HepG2 (cell line): ENCODE measurements at regions not wholly inside any gene's neighbourhood (a gene's known extent, or its start where the extent isn't known, plus 50 kb on each side); places are given as distances from the start of the nearest gene placed in this dataset.

Experiments used
- ATAC-seq: fragments of 200-7000 bp; cut with Tn5 transposase; 3 replicates; pipeline ENCODE4 v1.9.1; 2020; ENCODE audit warnings: mild to moderate bottlenecking, moderate library complexity
- BruUV-seq: library from RNA; stranded (reverse); fragments of 400-500 nt; replicated peaks from 2 replicates; lab custom pipeline; 2021; lab: Mats Ljungman, UMichigan
- CTCF ChIA-PET: fragments of 300-600 bp; formaldehyde crosslinking; extraction: SDS; loops from one replicate; lab custom pipeline; 2021; ENCODE audit warnings: low total read pairs, inconsistent platforms, low intra/inter-chr PET ratio; lab: Yijun Ruan, JAX
- POLR2A ChIA-PET: fragments of 350-600 bp; sonication (Branson Sonifier 250); formaldehyde crosslinking; loops from one replicate; lab custom pipeline; 2020; ENCODE audit warnings: antibody characterized with exemption, inconsistent platforms; lab: Yijun Ruan, JAX
- DNase-seq: peaks from one replicate; pipeline ENCODE4 v3.0.0-alpha.2; 2015; ENCODE audit warnings: low spot score
- FAIRE-seq: peaks from 3 replicates; lab custom pipeline; 2011; peaks lifted over from hg19 to GRCh38; lab: Jason Lieb, UNC
- H2AFZ ChIP-seq: one replicate; pipeline ENCODE4 v1.6.1; 2011; ENCODE audit warnings: low read length, inconsistent platforms
- H3K27ac ChIP-seq: fragments of 300-600 bp; 3 replicates; pipeline ENCODE4 v1.8.0; 2011; ENCODE audit warnings: mixed run types, mild to moderate bottlenecking, mixed read lengths, low read length, inconsistent platforms; ENCODE audit not compliant: insufficient read depth; ENCODE audit errors: extremely low read length
- H3K27me3 ChIP-seq, 2 experiments: fragments of 200-600 bp in 1 of 2; 2 replicates in 1 of 2; 3 replicates in 1 of 2; pipeline versions ENCODE4 v1.6.0 to v1.8.0; 2011; ENCODE audit warnings: low read length in 2 of 2, mild to moderate bottlenecking in 2 of 2, moderate library complexity in 2 of 2, inconsistent platforms in 1 of 2; ENCODE audit not compliant: insufficient read depth in 2 of 2, control insufficient read depth in 1 of 2
- H3K36me3 ChIP-seq, 2 experiments: fragments of 200-600 bp in 1 of 2; replicated peaks in 1 of 2; 2 replicates in 1 of 2; 3 replicates in 1 of 2; pipeline versions ENCODE4 v1.5.1 to v1.8.0; 2011; ENCODE audit warnings: low read length in 2 of 2, inconsistent platforms in 1 of 2; ENCODE audit not compliant: insufficient read depth in 2 of 2, control insufficient read depth in 1 of 2
- H3K4me1 ChIP-seq: 2 replicates; pipeline ENCODE4 v1.5.1; 2012; ENCODE audit warnings: low read length, inconsistent platforms; ENCODE audit not compliant: insufficient read depth
- H3K4me2 ChIP-seq: 2 replicates; pipeline ENCODE4 v1.6.0; 2011; ENCODE audit warnings: low read depth, low read length, inconsistent platforms
- H3K4me3 ChIP-seq, 3 experiments: fragments of 200-600 bp in 1 of 3; sonication (generic), shearing (Covaris generic) in 1 of 3; replicated peaks in 1 of 3; 2 replicates each; pipeline ENCODE4 v1.5.1; 2011 to 2016; ENCODE audit warnings: low read length in 3 of 3, inconsistent platforms in 2 of 3, low read depth in 2 of 3, mild to moderate bottlenecking in 2 of 3, control low read depth in 1 of 3, mixed read lengths in 1 of 3; ENCODE audit not compliant: insufficient read depth in 1 of 3
- H3K79me2 ChIP-seq: one replicate; pipeline ENCODE4 v1.6.1; 2011; ENCODE audit warnings: low read length, inconsistent platforms; ENCODE audit not compliant: insufficient read depth
- H3K9ac ChIP-seq: 2 replicates; pipeline ENCODE4 v1.6.0; 2011; ENCODE audit warnings: mild to moderate bottlenecking, low read depth, low read length, inconsistent platforms; ENCODE audit not compliant: insufficient read depth
- H3K9me3 ChIP-seq: 2 replicates; pipeline ENCODE4 v1.5.1; 2012; ENCODE audit warnings: mild to moderate bottlenecking, low read length
- H4K20me1 ChIP-seq: 2 replicates; pipeline ENCODE4 v1.6.0; 2011; ENCODE audit warnings: inconsistent platforms, mild to moderate bottlenecking, low read length, moderate library complexity; ENCODE audit not compliant: insufficient read depth
- BCL6 ChIP-seq: IDR thresholded peaks from 2 replicates; pipeline ENCODE4 v1.6.1; 2016; ENCODE audit warnings: missing genetic modification reagents, missing compliant biosample characterization
- CENPBD1 ChIP-seq: sonication (generic); formaldehyde crosslinking; IDR thresholded peaks from 2 replicates; pipeline ENCODE4 v1.8.0; 2022; ENCODE audit warnings: missing genetic modification reagents, low read depth, mild to moderate bottlenecking, borderline replicate concordance
- EED ChIP-seq: sonication (generic); formaldehyde crosslinking; IDR thresholded peaks from 2 replicates; pipeline ENCODE4 v1.5.0; 2020; ENCODE audit warnings: mild to moderate bottlenecking, missing genetic modification reagents
- ETV5 ChIP-seq: IDR thresholded peaks from 2 replicates; pipeline ENCODE4 v1.6.1; 2018; ENCODE audit warnings: missing biosample characterization, missing genetic modification reagents, inconsistent platforms, borderline replicate concordance
- GATA4 ChIP-seq: sonication (generic); IDR thresholded peaks from 2 replicates; pipeline ENCODE4 v1.6.1; 2016; ENCODE audit warnings: antibody characterized with exemption, low read depth, borderline replicate concordance
- MED1 ChIP-seq: sonication (generic); formaldehyde crosslinking; IDR thresholded peaks from 2 replicates; pipeline ENCODE4 v1.4.0; 2020; ENCODE audit warnings: missing genetic modification reagents
- NAIF1 ChIP-seq: sonication (generic); formaldehyde crosslinking; IDR thresholded peaks from 2 replicates; pipeline ENCODE4 v1.5.0; 2020; ENCODE audit warnings: mild to moderate bottlenecking, missing genetic modification reagents, borderline replicate concordance
- NFYB ChIP-seq: sonication (generic); formaldehyde crosslinking; IDR thresholded peaks from 2 replicates; pipeline ENCODE4 v1.4.0; 2020; ENCODE audit warnings: missing genetic modification reagents
- NFYC ChIP-seq: IDR thresholded peaks from 2 replicates; pipeline ENCODE4 v1.6.1; 2016; ENCODE audit warnings: missing genetic modification reagents, missing compliant biosample characterization
- ZNF124 ChIP-seq: sonication (generic); formaldehyde crosslinking; IDR thresholded peaks from 2 replicates; pipeline ENCODE4 v1.4.0; 2020; ENCODE audit warnings: missing genetic modification reagents
- ZNF547 ChIP-seq: sonication (generic); formaldehyde crosslinking; IDR thresholded peaks from 2 replicates; pipeline ENCODE4 v1.5.1; 2020; ENCODE audit warnings: mild to moderate bottlenecking, missing genetic modification reagents
- ZNF770 ChIP-seq: sonication (generic); formaldehyde crosslinking; IDR thresholded peaks from 2 replicates; pipeline ENCODE4 v1.5.0; 2020; ENCODE audit warnings: mild to moderate bottlenecking, missing genetic modification reagents
- ZNF83 ChIP-seq: sonication (generic); formaldehyde crosslinking; IDR thresholded peaks from 2 replicates; pipeline ENCODE4 v1.4.0; 2020; ENCODE audit warnings: missing genetic modification reagents, mild to moderate bottlenecking, borderline replicate concordance
- WGBS: methylation state at CpG from one replicate; pipeline ENCODE4 v1.1.6; 2017; ENCODE audit warnings: low lambda C conversion rate; 5-methylcytosine and 5-hydroxymethylcytosine counted together
- in situ Hi-C: cut with HindIII; loops from 2 replicates; pipeline ENCODE4 v1.10.0; 2017; ENCODE audit warnings: low pct_unique_long_range_greater_than_20kb; ENCODE audit not compliant: extremely low pct_ligation_motif_present
- intact Hi-C: fragments of 100-400 bp; cut with micrococcal nuclease; formaldehyde crosslinking; loops from one replicate; pipeline ENCODE4 v1.10.0; 2022; ENCODE audit not compliant: unreplicated experiment
- TF ChIP-seq, protein P1 (sequence below): sonication (generic); formaldehyde crosslinking; IDR thresholded peaks from 2 replicates; pipeline ENCODE4 v1.4.0; 2020; ENCODE audit warnings: mild to moderate bottlenecking, missing genetic modification reagents
- TF ChIP-seq, protein P2 (sequence below): sonication (generic); formaldehyde crosslinking; IDR thresholded peaks from 2 replicates; pipeline ENCODE4 v1.5.1; 2020; ENCODE audit warnings: missing genetic modification reagents, mild to moderate bottlenecking, borderline replicate concordance

GRCh38 chr20:51185861-51186260, 163.0 kb upstream of the KCNG1 start:
- Histone ChIP-seq H3K27ac (no peak overlapping the region), H3K9ac (no peak overlapping the region), H4K20me1 (no peaks in the 10 kb centered on the region), H3K27me3 (peaks cover 0 to 21% of the 10 kb centered on the region in 2 experiments; a peak in 2 of 5 replicates), H3K4me3 (no peak overlapping the region), H3K4me2 (no peak overlapping the region), H2AFZ (no peak overlapping the region), H3K36me3 (no peaks in the 10 kb centered on the region), H3K79me2 (no peaks in the 10 kb centered on the region), H3K9me3 (no peaks in the 10 kb centered on the region), H3K4me1 (no peaks in the 10 kb centered on the region)
- no TSS peak for BruUV-seq
- WGBS, result 34% methylated on average over 4 of the region's 4 CpGs
- DNase-seq, result no peak
- no peak for ATAC-seq
- intact Hi-C loops, result no loop called here
- TF ChIP-seq CENPBD1 (CRISPR knock-in tag), result no peak
- TF ChIP-seq, protein P1, sequence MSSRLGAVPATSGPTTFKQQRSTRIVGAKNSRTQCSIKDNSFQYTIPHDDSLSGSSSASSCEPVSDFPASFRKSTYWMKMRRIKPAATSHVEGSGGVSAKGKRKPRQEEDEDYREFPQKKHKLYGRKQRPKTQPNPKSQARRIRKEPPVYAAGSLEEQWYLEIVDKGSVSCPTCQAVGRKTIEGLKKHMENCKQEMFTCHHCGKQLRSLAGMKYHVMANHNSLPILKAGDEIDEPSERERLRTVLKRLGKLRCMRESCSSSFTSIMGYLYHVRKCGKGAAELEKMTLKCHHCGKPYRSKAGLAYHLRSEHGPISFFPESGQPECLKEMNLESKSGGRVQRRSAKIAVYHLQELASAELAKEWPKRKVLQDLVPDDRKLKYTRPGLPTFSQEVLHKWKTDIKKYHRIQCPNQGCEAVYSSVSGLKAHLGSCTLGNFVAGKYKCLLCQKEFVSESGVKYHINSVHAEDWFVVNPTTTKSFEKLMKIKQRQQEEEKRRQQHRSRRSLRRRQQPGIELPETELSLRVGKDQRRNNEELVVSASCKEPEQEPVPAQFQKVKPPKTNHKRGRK (CRISPR knock-in tag), result no peak
- TF ChIP-seq GATA4, result no peak
- TF ChIP-seq EED (CRISPR knock-in tag), result no peak
- TF ChIP-seq ZNF83 (CRISPR knock-in tag), result no peak
- TF ChIP-seq MED1, result no peak
- in situ Hi-C loops, result no loop called here
- FAIRE-seq, result no peak
- POLR2A ChIA-PET, result no interaction called here
- CTCF ChIA-PET, result no interaction called here

DNA sequence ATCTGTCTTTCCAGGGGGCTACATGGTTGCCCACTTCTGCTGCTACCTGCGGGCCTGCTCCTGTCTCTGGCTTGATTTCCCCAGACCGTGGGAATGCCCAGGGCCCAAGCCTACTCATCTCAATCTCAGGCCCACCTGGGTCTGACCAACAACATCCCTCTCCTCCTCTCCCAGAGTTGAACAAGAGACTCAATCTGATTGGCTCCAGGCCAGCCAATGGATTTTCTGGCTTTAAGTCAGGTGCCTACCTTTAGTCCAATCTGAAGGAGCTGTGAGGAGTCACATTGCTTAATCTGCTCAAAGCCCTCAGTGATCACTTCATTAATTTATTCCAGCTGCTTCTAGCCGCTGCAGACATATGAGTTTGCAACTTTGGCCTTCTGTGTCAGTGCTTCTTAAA, 162.4 kb upstream of the KCNG1 start:
- Histone ChIP-seq H3K9ac (no peak overlapping the region), H4K20me1 (no peaks in the 10 kb centered on the region), H3K27me3 (peaks cover 0 to 18% of the 10 kb centered on the region in 2 experiments; a peak in 2 of 5 replicates), H3K79me2 (no peaks in the 10 kb centered on the region), H3K4me3 (no peak overlapping the region), H2AFZ (no peak overlapping the region), H3K36me3 (no peaks in the 10 kb centered on the region), H3K27ac (no peak overlapping the region), H3K4me2 (no peak overlapping the region), H3K9me3 (no peaks in the 10 kb centered on the region), H3K4me1 (no peaks in the 10 kb centered on the region)
- intact Hi-C loops, result no loop called here
- ATAC-seq (no peak), DNase-seq (no peak), FAIRE-seq (no peak)
- ChIA-PET POLR2A (no interaction called here), CTCF (no interaction called here)
- TF ChIP-seq BCL6 (CRISPR knock-in tag) (no peak), NFYC (CRISPR knock-in tag) (0 out of 2 replicates have a peak, but pooled peaks have one; percentile 19), ZNF770 (CRISPR knock-in tag) (no peak), ZNF124 (CRISPR knock-in tag) (no peak), NFYB (peak; percentile 45; the same call in 1 of the 2 replicates), ZNF547 (no peak), ETV5 (no peak), NAIF1 (CRISPR knock-in tag) (no peak)
- TF ChIP-seq, protein P2, sequence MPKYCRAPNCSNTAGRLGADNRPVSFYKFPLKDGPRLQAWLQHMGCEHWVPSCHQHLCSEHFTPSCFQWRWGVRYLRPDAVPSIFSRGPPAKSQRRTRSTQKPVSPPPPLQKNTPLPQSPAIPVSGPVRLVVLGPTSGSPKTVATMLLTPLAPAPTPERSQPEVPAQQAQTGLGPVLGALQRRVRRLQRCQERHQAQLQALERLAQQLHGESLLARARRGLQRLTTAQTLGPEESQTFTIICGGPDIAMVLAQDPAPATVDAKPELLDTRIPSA, result no peak
- WGBS, result 63% methylated on average over 3 of the region's 3 CpGs
- in situ Hi-C loops, result no loop called here
- BruUV-seq, result no TSS peak
